Karpas-422 (cell line): ENCODE measurements at regions not wholly inside any gene's neighbourhood (a gene's known extent, or its start where the extent isn't known, plus 50 kb on each side); places are given as distances from the start of the nearest gene placed in this dataset.

ENCODE experiments used
- DNase-seq: peaks from one replicate; pipeline ENCODE4 v3.0.0-alpha.2; 2015
- H2AFZ ChIP-seq: fragments of 200-600 bp; sonication (generic); 2 replicates; pipeline ENCODE4 v1.6.1; 2014; ENCODE audit warnings: antibody characterized with exemption, low read length, mixed read lengths
- H3K27ac ChIP-seq: fragments of 200-600 bp; sonication (generic); 2 replicates; pipeline ENCODE4 v1.5.1; 2014; ENCODE audit warnings: mild to moderate bottlenecking, low read length, moderate library complexity
- H3K27me3 ChIP-seq: fragments of 200-600 bp; sonication (generic); 2 replicates; pipeline ENCODE4 v1.6.1; 2014; ENCODE audit warnings: low read length, mixed read lengths
- H3K36me3 ChIP-seq: fragments of 200-600 bp; sonication (generic); 2 replicates; pipeline ENCODE4 v1.6.1; 2014; ENCODE audit warnings: low read length, mixed read lengths; ENCODE audit not compliant: insufficient read depth
- H3K4me1 ChIP-seq: fragments of 200-600 bp; sonication (generic); 2 replicates; pipeline ENCODE4 v1.6.1; 2014; ENCODE audit warnings: mild to moderate bottlenecking, low read length, mixed read lengths
- H3K4me2 ChIP-seq: fragments of 200-600 bp; sonication (generic); 2 replicates; pipeline ENCODE4 v1.6.1; 2014; ENCODE audit warnings: low read length, low read depth, mild to moderate bottlenecking; ENCODE audit not compliant: poor library complexity, severe bottlenecking
- H3K4me3 ChIP-seq: fragments of 200-600 bp; sonication (generic); 2 replicates; pipeline ENCODE4 v1.5.1; 2014; ENCODE audit warnings: mild to moderate bottlenecking, antibody characterized with exemption, low read length, mixed read lengths
- H3K79me2 ChIP-seq: fragments of 200-600 bp; sonication (generic); 2 replicates; pipeline ENCODE4 v1.6.1; 2014; ENCODE audit warnings: mild to moderate bottlenecking, low read length, mixed read lengths
- H3K9ac ChIP-seq: fragments of 200-600 bp; sonication (generic); 2 replicates; pipeline ENCODE4 v1.6.0; 2014; ENCODE audit warnings: low read length
- H3K9me2 ChIP-seq: fragments of 200-600 bp; sonication (generic), shearing (Covaris generic); replicated peaks from 2 replicates; pipeline ENCODE4 v1.6.0; 2014; ENCODE audit warnings: mild to moderate bottlenecking, low read length, moderate library complexity; ENCODE audit not compliant: insufficient read depth
- H3K9me3 ChIP-seq: fragments of 300-700, 200-600 bp; sonication (generic); 2 replicates; pipeline ENCODE4 v1.6.1; 2014; ENCODE audit warnings: low read length, mixed read lengths
- H4K20me1 ChIP-seq: fragments of 200-600 bp; sonication (generic); 2 replicates; pipeline ENCODE4 v1.6.1; 2014; ENCODE audit warnings: mild to moderate bottlenecking, antibody characterized with exemption, low read length, low read depth; ENCODE audit not compliant: insufficient read depth

- Histone ChIP-seq H3K36me3 (no peaks in the 10 kb centered on the region), H3K9me3 (no peaks in the 10 kb centered on the region)
These were observed 112.4 kb upstream of the ZMIZ1 start for GRCh38 chr10:78956391-78956790.

GRCh38 chr10:78957471-78958039, 111.2 kb upstream of the ZMIZ1 start:
- no peak for DNase-seq
- Histone ChIP-seq H3K4me2 (peak overlapping the region; percentile 17), H3K4me1 (peaks cover 30% of the 10 kb centered on the region), H3K9me3 (no peaks in the 10 kb centered on the region), H3K4me3 (no peak overlapping the region), H3K27ac (no peak overlapping the region), H3K9ac (no peak overlapping the region), H2AFZ (no peak overlapping the region), H3K79me2 (no peaks in the 10 kb centered on the region), H4K20me1 (no peaks in the 10 kb centered on the region), H3K9me2 (no peaks in the 10 kb centered on the region), H3K36me3 (no peaks in the 10 kb centered on the region), H3K27me3 (no peaks in the 10 kb centered on the region)

More at GRCh38 chr10:78956391-78956790, 112.4 kb upstream of the ZMIZ1 start:
- no peaks in the 10 kb centered on the region for H4K20me1 ChIP-seq
- H3K27ac ChIP-seq: no peak overlapping the region
- H3K27me3 ChIP-seq: no peaks in the 10 kb centered on the region
- no peak overlapping the region for H3K4me3 ChIP-seq
- no peak overlapping the region for H3K4me2 ChIP-seq
- no peak overlapping the region for H3K9ac ChIP-seq
- H3K4me1 ChIP-seq: peaks cover 42% of the 10 kb centered on the region
- DNase-seq: no peak
- no peaks in the 10 kb centered on the region for H3K9me2 ChIP-seq
- H2AFZ ChIP-seq: no peak overlapping the region
- H3K79me2 ChIP-seq: no peaks in the 10 kb centered on the region

GRCh38 chr10:78959217-78959923, 109.4 kb upstream of the ZMIZ1 start:
- peaks cover 15% of the 10 kb centered on the region for H3K4me1 ChIP-seq
- H3K9ac ChIP-seq: no peak overlapping the region
- no peak overlapping the region for H2AFZ ChIP-seq
- no peaks in the 10 kb centered on the region for H3K9me2 ChIP-seq
- no peak for DNase-seq
- H3K9me3 ChIP-seq: no peaks in the 10 kb centered on the region
- no peaks in the 10 kb centered on the region for H3K79me2 ChIP-seq
- H3K27me3 ChIP-seq: no peaks in the 10 kb centered on the region
- H3K4me2 ChIP-seq: no peak overlapping the region
- H3K27ac ChIP-seq: no peak overlapping the region
- H3K4me3 ChIP-seq: no peak overlapping the region
- H4K20me1 ChIP-seq: no peaks in the 10 kb centered on the region
- H3K36me3 ChIP-seq: no peaks in the 10 kb centered on the region

GRCh38 chr10:78959924-78960285, 108.9 kb upstream of the ZMIZ1 start:
- no peak overlapping the region for H3K9ac ChIP-seq
- H2AFZ ChIP-seq: no peak overlapping the region
- no peaks in the 10 kb centered on the region for H3K36me3 ChIP-seq
- no peaks in the 10 kb centered on the region for H3K9me2 ChIP-seq
- H3K27ac ChIP-seq: no peak overlapping the region
- DNase-seq: no peak
- no peak overlapping the region for H3K4me2 ChIP-seq
- no peaks in the 10 kb centered on the region for H3K79me2 ChIP-seq
- H3K4me3 ChIP-seq: no peak overlapping the region
- H3K27me3 ChIP-seq: no peaks in the 10 kb centered on the region
- H4K20me1 ChIP-seq: no peaks in the 10 kb centered on the region
- no peaks in the 10 kb centered on the region for H3K9me3 ChIP-seq
- peaks cover 15% of the 10 kb centered on the region for H3K4me1 ChIP-seq

GRCh38 chr10:78960316-78960800, 108.4 kb upstream of the ZMIZ1 start:
- Histone ChIP-seq H3K4me1 (peaks cover 15% of the 10 kb centered on the region), H3K4me2 (no peak overlapping the region), H3K36me3 (no peaks in the 10 kb centered on the region), H2AFZ (no peak overlapping the region), H3K4me3 (no peak overlapping the region), H3K9me2 (no peaks in the 10 kb centered on the region), H3K27ac (no peak overlapping the region), H4K20me1 (no peaks in the 10 kb centered on the region), H3K79me2 (no peaks in the 10 kb centered on the region), H3K9me3 (no peaks in the 10 kb centered on the region), H3K9ac (no peak overlapping the region), H3K27me3 (no peaks in the 10 kb centered on the region)
- DNase-seq: no peak

- no peaks in the 10 kb centered on the region for H3K36me3 ChIP-seq
- no peaks in the 10 kb centered on the region for H3K9me3 ChIP-seq
- no peak for DNase-seq
- H3K9ac ChIP-seq: no peak overlapping the region
- H3K4me2 ChIP-seq: no peak overlapping the region
- no peak overlapping the region for H3K4me3 ChIP-seq
- H3K79me2 ChIP-seq: no peaks in the 10 kb centered on the region
- H3K27ac ChIP-seq: no peak overlapping the region
- no peaks in the 10 kb centered on the region for H3K9me2 ChIP-seq
- H4K20me1 ChIP-seq: no peaks in the 10 kb centered on the region
- no peaks in the 10 kb centered on the region for H3K27me3 ChIP-seq
- H3K4me1 ChIP-seq: peaks cover 9% of the 10 kb centered on the region
- H2AFZ ChIP-seq: no peak overlapping the region
These were observed 107.0 kb upstream of the ZMIZ1 start for GRCh38 chr10:78961760-78962159.

- no peaks in the 10 kb centered on the region for H3K4me1 ChIP-seq
These were observed 105.4 kb upstream of the ZMIZ1 start for GRCh38 chr10:78963074-78964034.

More at GRCh38 chr10:78963074-78964034, 105.4 kb upstream of the ZMIZ1 start:
- H2AFZ ChIP-seq: no peak overlapping the region
- no peak overlapping the region for H3K4me2 ChIP-seq
- H3K27me3 ChIP-seq: no peaks in the 10 kb centered on the region
- no peaks in the 10 kb centered on the region for H4K20me1 ChIP-seq
- no peaks in the 10 kb centered on the region for H3K9me2 ChIP-seq
- DNase-seq: no peak
- no peaks in the 10 kb centered on the region for H3K9me3 ChIP-seq
- H3K79me2 ChIP-seq: no peaks in the 10 kb centered on the region
- no peak overlapping the region for H3K27ac ChIP-seq
- H3K36me3 ChIP-seq: no peaks in the 10 kb centered on the region
- no peak overlapping the region for H3K4me3 ChIP-seq
- no peak overlapping the region for H3K9ac ChIP-seq
